Upper lobe of right lung (tissue), 1 donor: ENCODE measurements at regions not wholly inside any gene's neighbourhood (a gene's known extent, or its start where the extent isn't known, plus 50 kb on each side); places are given as distances from the start of the nearest gene placed in this dataset.

Experiments
- ATAC-seq: fragments of 200-7000 bp; cut with Tn5 transposase; one replicate; pipeline ENCODE4 v1.9.1; 2020; ENCODE audit warnings: mild to moderate bottlenecking, moderate library complexity
- DNase-seq: peaks from one replicate; pipeline ENCODE4 v3.0.0-alpha.2; 2020
- H3K27ac ChIP-seq: fragments of 200-600 bp; one replicate; pipeline ENCODE4 v1.8.0; 2022
- H3K27me3 ChIP-seq: fragments of 200-600 bp; one replicate; pipeline ENCODE4 v1.8.0; 2022; ENCODE audit warnings: mild to moderate bottlenecking
- H3K36me3 ChIP-seq: fragments of 200-600 bp; one replicate; pipeline ENCODE4 v1.8.0; 2022
- H3K4me1 ChIP-seq: fragments of 200-600 bp; one replicate; pipeline ENCODE4 v1.8.0; 2022
- H3K4me3 ChIP-seq: fragments of 200-600 bp; one replicate; pipeline ENCODE4 v1.8.0; 2022; ENCODE audit warnings: mild to moderate bottlenecking
- H3K9me3 ChIP-seq: fragments of 200-600 bp; one replicate; pipeline ENCODE4 v1.8.0; 2022
- CTCF ChIP-seq: fragments of 200-600 bp; IDR thresholded peaks from one replicate; pipeline ENCODE4 v1.8.0; 2022; ENCODE audit warnings: antibody characterized with exemption
- intact Hi-C: fragments of 100-400 bp; cut with DNase I; formaldehyde crosslinking; loops from one replicate; pipeline ENCODE4 v1.11.0; 2022
- donor health status: DM: no; HTN: yes; CAD: no; lungs with severe emphysema.

DNA sequence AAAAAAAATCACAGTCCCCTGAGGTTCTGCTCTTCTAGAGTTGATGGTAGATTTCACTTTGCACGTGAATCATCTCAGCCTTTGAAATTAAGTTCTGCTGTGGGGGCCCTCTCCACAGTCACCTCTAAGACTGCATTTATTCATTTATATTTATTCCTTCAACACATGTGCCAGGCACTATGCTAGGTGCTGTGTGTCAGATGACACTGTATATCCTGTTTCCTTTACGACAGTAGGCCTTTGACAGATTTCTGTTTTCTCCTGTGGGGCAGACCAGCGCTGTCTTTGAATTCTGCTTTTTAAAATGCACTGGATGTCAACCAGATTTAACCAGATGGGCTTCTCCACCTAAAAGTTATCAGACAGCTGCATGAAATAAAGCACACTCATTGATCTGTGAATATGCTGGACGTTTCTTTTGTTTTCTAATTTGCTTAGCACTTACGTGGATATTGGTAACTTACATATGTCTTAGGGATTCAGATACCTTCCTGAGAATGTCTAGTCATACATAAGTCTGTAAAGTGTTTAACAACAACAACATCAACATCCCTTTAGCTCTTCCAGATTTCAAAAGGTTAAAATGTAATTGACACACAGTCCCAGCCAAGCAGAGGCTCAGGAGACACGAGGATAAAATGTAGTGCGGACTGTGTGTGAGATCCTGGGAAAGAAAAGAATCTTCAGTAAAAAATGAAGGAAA, 525.5 kb upstream of the MCTP2 start:
- Histone ChIP-seq H3K27ac (no peak overlapping the region), H3K4me3 (no peak overlapping the region), H3K27me3 (no peaks in the 10 kb centered on the region), H3K36me3 (no peaks in the 10 kb centered on the region), H3K4me1 (no peaks in the 10 kb centered on the region), H3K9me3 (no peaks in the 10 kb centered on the region)
- intact Hi-C loops: no loop called here
- no peak for TF ChIP-seq CTCF
- ATAC-seq: no peak
- DNase-seq: no peak

DNA sequence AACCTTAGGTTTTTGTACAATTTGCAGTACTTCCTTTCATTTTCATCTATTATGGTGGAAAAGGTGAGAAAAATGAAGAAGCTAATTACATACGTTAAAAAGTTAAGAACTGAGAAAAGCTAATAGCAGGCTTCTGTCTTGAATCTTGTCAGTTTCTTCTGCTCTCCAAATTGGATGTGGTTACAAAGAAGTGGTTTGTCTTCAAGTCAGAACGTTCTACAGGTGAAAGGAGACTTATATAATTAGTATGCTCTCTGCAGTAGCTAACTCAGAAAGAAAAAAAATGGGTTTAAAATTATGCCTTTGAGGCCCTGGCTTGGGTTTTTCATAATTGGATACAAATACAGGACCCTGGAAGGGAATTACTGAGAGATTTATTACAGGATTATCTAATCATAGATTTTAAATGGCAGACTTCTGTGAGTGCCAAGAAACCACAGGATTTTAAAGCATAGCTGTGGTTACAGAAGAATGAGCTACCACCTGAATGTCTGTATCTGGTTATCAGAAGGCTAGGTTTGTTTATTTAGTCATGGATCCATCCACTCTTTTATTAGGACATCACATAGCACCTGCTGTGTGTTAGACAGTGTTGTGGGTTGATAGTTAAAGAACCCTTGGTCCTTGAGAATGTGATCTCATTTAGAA, 528.1 kb upstream of the MCTP2 start:
- no peaks in the 10 kb centered on the region for H3K4me1 ChIP-seq
- no peak overlapping the region for H3K4me3 ChIP-seq
- no peak for ATAC-seq
- H3K27ac ChIP-seq: no peak overlapping the region
- no peak for DNase-seq
- no peak for TF ChIP-seq CTCF
- H3K27me3 ChIP-seq: no peaks in the 10 kb centered on the region
- H3K36me3 ChIP-seq: no peaks in the 10 kb centered on the region
- intact Hi-C loops: no loop called here
- no peaks in the 10 kb centered on the region for H3K9me3 ChIP-seq

- Histone ChIP-seq H3K9me3 (no peaks in the 10 kb centered on the region), H3K4me3 (no peak overlapping the region), H3K27ac (no peak overlapping the region), H3K4me1 (no peaks in the 10 kb centered on the region), H3K27me3 (no peaks in the 10 kb centered on the region), H3K36me3 (no peaks in the 10 kb centered on the region)
- DNase-seq: no peak
- intact Hi-C loops: no loop called here
- no peak for ATAC-seq
- TF ChIP-seq CTCF: no peak
Measured at GRCh38 chr15:93700051-93700450, 531.3 kb upstream of the MCTP2 start.

DNA sequence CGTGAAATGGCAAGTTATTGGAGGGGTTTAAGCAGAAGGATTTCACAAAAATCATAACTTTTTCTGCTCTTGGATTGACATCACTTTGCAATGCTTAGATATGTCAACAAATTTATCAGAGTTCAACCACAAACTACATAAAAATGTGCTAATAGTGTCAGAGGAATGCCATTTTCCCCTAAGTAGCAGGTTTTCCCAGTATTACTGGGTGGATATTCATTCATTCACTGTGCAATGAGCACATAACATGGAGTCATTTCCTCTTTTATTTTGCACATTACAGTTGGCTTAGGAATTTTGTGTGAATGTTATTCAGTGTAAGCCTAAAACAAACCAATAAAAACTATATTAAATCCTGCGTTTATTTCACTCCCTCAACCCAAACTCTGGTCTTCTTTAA, 537.3 kb upstream of the MCTP2 start:
- H3K27me3 ChIP-seq: no peaks in the 10 kb centered on the region
- no peak overlapping the region for H3K4me3 ChIP-seq
- H3K27ac ChIP-seq: no peak overlapping the region
- DNase-seq (no peak), ATAC-seq (no peak)
- TF ChIP-seq CTCF: no peak
- intact Hi-C loops: no loop called here
- no peaks in the 10 kb centered on the region for H3K9me3 ChIP-seq
- no peaks in the 10 kb centered on the region for H3K4me1 ChIP-seq
- no peaks in the 10 kb centered on the region for H3K36me3 ChIP-seq

DNA sequence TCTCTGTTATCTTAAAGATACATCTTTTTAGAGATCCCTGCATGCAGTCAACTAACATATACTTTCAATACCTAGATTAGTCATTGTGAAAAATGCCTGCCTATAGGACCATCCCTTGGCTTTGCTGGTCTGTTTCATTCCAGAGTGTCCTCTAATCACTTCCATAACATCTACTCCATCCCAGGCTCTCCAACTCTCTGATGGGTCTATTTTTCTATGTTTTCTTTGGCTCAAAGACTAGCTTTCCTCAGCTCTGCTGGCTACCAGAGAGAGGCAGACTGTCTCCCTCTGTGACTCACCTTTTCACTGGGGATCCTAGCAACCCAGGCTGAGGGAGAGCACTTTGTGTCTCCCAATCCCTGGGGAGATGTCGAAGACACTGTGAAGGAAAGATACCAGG, 547.7 kb upstream of the MCTP2 start:
- Histone ChIP-seq H3K4me1 (no peaks in the 10 kb centered on the region), H3K27ac (no peak overlapping the region), H3K4me3 (no peak overlapping the region), H3K27me3 (no peaks in the 10 kb centered on the region), H3K9me3 (peaks cover 19% of the 10 kb centered on the region), H3K36me3 (no peaks in the 10 kb centered on the region)
- TF ChIP-seq CTCF: no peak
- DNase-seq (no peak), ATAC-seq (no peak)
- intact Hi-C loops: no loop called here
